ENCODE measurements at regions not wholly inside any gene's neighbourhood (a gene's known extent, or its start where the extent isn't known, plus 50 kb on each side); places are given as distances from the start of the nearest gene placed in this dataset.

GRCh38 chr12:19894803-19895202, 455.5 kb downstream of the AEBP2 start:
- no peak for TF ChIP-seq PREB (CRISPR knock-in tag; IDR thresholded peaks at IDR 0.05)
- no peak for TF ChIP-seq ATF7 (IDR thresholded peaks at IDR 0.05)
- TF ChIP-seq JUN (IDR thresholded peaks at IDR 0.05; ENCODE audit: borderline replicate concordance, low read depth, low read length): no peak
- no peak for TF ChIP-seq JUN (CRISPR knock-in tag; IDR thresholded peaks at IDR 0.05; ENCODE audit: borderline replicate concordance)
- TF ChIP-seq CTCF (IDR thresholded peaks at IDR 0.05 in 2 of 3, conservative IDR thresholded peaks at IDR 0.05 in 1 of 3; ENCODE audit: insufficient read depth in 2 of 3, low read depth in 1 of 3, low read length in 3 of 3): no peak
- no peak for TF ChIP-seq POU5F1 (IDR thresholded peaks at IDR 0.05; ENCODE audit: borderline replicate concordance, low read depth, low read length, partially characterized antibody)
- TF ChIP-seq GABPA (tag; conservative IDR thresholded peaks at IDR 0.05; ENCODE audit: low read depth): no peak

All from K562 (cell line).